Fibroblast of gingiva (primary cell): ENCODE measurements at regions not wholly inside any gene's neighbourhood (a gene's known extent, or its start where the extent isn't known, plus 50 kb on each side); places are given as distances from the start of the nearest gene placed in this dataset.

Experiments used
- DNase-seq: peaks from one replicate; pipeline ENCODE4 v3.0.0-alpha.2; 2011; ENCODE audit warnings: low read depth

GRCh38 chr18:72470391-72470790, 73.8 kb downstream of the CBLN2 start:
- peak; percentile 40 for DNase-seq

- DNase-seq, result peak; percentile 8
These were observed 76.0 kb downstream of the CBLN2 start for GRCh38 chr18:72468021-72468710.

- DNase-seq, result peak; percentile 51
These were observed 83.9 kb downstream of the CBLN2 start for GRCh38 chr18:72460210-72460680.

- no peak for DNase-seq
These were observed 85.9 kb downstream of the CBLN2 start for GRCh38 chr18:72458271-72458670.

GRCh38 chr18:72456802-72457201, 87.3 kb downstream of the CBLN2 start:
- DNase-seq, result peak; percentile 11

GRCh38 chr18:72452328-72452727, 91.8 kb downstream of the CBLN2 start:
- no peak for DNase-seq

GRCh38 chr18:72444798-72445155, 99.4 kb downstream of the CBLN2 start:
- no peak for DNase-seq

GRCh38 chr18:72444111-72444797, 99.9 kb downstream of the CBLN2 start:
- DNase-seq, result no peak

GRCh38 chr18:72436401-72436800, 107.7 kb downstream of the CBLN2 start:
- DNase-seq, result peak; percentile 25

GRCh38 chr18:72433756-72434155, 110.4 kb downstream of the CBLN2 start:
- no peak for DNase-seq

GRCh38 chr18:72427721-72428120, 116.4 kb downstream of the CBLN2 start:
- peak; percentile 23 for DNase-seq

- no peak for DNase-seq
These were observed 124.2 kb downstream of the CBLN2 start for GRCh38 chr18:72419914-72420313.

- no peak for DNase-seq
These were observed 131.2 kb downstream of the CBLN2 start for GRCh38 chr18:72412927-72413326.

- no peak for DNase-seq
These were observed 132.9 kb downstream of the CBLN2 start for GRCh38 chr18:72411261-72411660.

- DNase-seq, result no peak
These were observed 133.7 kb downstream of the CBLN2 start for GRCh38 chr18:72410399-72410798.

GRCh38 chr18:72409903-72410302, 134.2 kb downstream of the CBLN2 start:
- DNase-seq, result no peak

- no peak for DNase-seq
These were observed 137.1 kb downstream of the CBLN2 start for GRCh38 chr18:72407048-72407447.

- DNase-seq, result peak; percentile 18
These were observed 152.2 kb downstream of the CBLN2 start for GRCh38 chr18:72391951-72392350.

- no peak for DNase-seq
These were observed 152.7 kb downstream of the CBLN2 start for GRCh38 chr18:72391427-72391826.

- DNase-seq, result no peak
These were observed 166.1 kb downstream of the CBLN2 start for GRCh38 chr18:72378016-72378415.

GRCh38 chr18:72376256-72376655, 167.9 kb downstream of the CBLN2 start:
- peak; percentile 11 for DNase-seq

- DNase-seq, result no peak
These were observed 168.5 kb downstream of the CBLN2 start for GRCh38 chr18:72375618-72376017.

GRCh38 chr18:72372076-72372475, 172.1 kb downstream of the CBLN2 start:
- no peak for DNase-seq

GRCh38 chr18:72368308-72368707, 175.8 kb downstream of the CBLN2 start:
- DNase-seq, result no peak
